NCI-H146 treated with DMSO at 0.1 percent for 48 hours (cell line): ENCODE measurements at regions not wholly inside any gene's neighbourhood (a gene's known extent, or its start where the extent isn't known, plus 50 kb on each side); places are given as distances from the start of the nearest gene placed in this dataset.

Experiments
- DNase-seq: peaks from one replicate; lab custom pipeline; 2025; ENCODE audit not compliant: unreplicated experiment; lab: John Stamatoyannopoulos, UW

DNA sequence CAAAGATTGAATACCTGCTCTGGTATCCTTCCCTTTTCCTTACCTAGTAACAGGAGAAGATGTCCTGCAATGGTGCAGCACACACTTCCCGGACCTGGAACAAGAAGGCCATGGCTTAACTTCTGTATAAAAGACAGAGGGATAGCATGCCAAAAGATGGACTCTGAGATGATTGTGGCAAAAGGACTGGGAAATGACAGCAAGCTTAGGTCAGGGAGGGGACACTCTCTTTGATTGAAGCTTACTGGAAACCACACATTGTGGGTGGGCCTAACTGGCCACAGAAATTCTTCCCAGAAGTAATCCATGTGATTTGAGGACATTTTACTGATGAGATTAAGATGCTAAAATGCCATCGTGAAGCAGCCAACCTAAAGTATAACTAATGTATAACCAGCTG is 71.0 kb upstream of the OTUD4 start:
- DNase-seq: no peak

DNA sequence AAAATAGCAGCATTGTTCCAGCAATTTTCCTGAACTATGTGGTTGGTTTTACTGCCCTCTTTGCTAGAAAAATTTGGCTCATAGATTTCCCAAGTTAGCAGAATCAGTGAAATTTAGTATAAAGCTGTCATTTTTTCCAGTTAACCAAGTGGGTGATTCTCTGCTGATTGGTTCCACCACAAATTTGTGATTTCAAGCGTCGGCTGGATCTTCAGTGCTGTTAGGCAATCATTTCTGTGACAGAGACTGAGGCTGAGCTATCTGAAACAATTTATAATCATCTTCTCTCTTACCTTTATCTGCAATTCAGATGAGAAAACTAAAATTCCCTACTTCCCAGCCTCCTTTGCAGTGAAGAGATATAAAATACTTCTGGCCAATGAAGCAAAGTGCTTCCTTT is 68.6 kb upstream of the OTUD4 start:
- no peak for DNase-seq

DNA sequence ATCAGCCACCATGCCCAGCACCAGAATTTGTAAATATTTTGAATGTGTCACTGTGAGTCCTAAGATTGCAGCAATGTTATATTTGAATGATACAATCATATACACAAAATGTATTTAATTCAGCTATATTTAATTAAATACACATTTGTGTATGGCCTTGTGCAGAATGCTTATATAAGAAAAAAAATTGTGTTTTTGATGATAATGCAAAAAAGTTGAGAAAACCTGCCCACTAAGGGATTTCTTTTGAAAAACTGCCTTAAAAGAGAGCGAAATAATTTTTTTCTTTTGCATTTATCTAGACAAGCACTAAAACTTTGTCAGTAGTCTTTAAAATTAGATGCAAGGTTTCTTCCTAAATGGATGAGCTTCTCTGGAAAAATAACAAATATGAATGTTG is 68.1 kb upstream of the OTUD4 start:
- DNase-seq: no peak

DNA sequence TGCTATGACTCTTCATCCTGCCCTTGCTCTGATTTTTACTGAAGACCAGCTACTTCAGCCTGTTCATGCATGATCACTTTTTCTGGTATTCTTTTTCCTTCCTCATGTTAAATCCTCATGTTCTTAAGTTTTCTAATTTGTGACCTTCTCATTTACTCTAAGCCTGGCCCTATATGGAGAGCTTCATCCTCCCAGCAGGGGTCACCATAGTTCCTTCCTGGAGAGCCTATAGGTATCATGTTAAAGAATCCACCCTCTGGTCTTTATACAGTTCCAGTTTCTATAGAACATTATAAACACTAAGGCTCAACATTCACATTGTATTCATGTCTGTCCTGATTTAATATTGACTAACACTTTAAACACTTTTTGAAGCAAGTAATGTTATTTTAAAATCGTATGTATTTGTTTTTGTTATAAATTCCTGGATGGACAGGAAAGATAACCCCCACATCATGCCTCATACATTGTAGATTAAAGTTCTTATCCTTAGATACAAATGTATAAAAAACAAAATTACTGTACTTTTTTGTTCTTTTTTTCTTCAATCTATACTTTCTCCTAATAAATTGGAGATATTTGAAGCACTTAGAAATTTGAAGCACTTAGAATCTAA is 53.8 kb upstream of the OTUD4 start:
- DNase-seq: peak; percentile 1

DNA sequence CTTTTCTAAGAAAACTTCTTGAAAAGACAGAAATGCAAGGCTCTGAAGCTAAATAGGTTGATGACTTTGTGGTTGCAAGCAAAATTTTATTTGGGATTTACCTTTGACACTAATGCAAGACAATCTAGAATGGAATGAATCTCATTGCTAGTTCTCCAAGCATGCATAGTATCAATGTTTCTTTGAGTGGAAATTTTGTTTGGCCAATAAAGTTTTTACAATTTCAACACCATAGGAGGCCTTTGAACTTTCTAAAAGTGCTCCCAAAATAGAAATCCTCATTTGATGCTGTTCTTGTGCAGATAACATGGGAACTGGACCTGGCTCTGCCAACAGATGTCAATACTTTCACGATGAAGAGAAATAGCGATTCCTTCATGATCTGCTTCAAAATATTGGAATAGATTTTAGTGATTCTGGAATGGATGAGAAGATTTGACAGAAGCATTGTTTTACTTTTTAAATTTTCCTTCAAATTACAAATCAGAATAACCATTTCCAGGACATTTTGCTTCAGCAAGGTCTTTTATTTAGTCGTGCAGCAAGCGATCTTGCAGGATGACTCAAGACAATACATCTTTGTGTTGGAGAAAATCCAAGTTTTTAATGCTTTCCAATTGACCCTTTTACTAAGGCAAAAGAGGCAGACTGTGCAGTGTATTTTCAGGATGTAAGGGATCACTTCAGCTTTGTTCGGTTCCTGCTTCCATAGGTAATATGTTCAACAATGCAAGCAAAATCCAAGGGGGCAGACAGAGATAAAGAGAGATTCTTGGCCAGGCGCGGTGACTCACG is 51.7 kb upstream of the OTUD4 start:
- no peak for DNase-seq

DNA sequence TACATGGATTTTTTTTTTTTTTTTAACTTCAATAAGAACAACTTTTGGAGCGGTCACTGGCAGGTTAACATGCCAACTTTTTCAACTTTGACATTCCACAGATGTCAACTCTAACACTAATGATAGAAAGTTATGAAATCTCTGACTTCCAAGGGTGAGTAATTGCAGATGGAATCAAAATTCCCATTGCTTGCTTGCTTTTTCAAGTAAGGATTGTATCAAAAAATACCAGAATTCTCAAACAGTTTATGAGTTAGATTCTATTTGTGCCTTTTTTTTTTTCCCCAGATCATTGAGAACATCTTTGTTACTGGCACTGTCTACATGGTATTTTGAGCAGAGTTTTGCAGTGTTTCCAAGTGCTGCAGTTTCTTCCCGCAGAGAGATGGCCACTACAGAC is 50.3 kb upstream of the OTUD4 start:
- no peak for DNase-seq
